ENCODE measurements at regions not wholly inside any gene's neighbourhood (a gene's known extent, or its start where the extent isn't known, plus 50 kb on each side); places are given as distances from the start of the nearest gene placed in this dataset.
"Not testable (repeated sequence)": the region's sequence is repeated elsewhere in the genome, so short reads cannot be mapped to it uniquely, and the experiment has no call there.

DNA sequence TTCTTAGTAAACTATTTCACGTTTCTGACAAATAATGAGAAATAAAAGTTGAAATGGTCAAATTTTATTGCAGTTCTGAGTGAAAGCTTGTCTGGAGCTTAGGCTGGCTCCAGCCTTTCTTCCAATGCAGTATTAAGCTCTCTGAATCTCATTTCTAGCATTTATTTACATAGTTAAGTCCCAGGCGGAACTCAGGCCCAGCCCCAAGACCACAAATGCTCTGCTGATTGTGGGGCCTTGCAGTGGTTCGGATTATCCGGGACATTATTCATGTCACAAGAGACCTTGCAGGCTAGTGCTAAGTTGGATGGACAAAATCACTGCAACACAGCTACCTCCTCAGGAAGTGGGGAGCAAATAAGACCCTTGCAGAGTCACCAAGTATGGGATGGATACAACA is 2009.3 kb upstream of the CELF4 start:
- DNase-seq: no peak
- in situ Hi-C loops (cut with MboI; ENCODE audit: low pct_unique_long_range_greater_than_20kb, low sequenced_read_pairs): loop anchor here (25.0 kb wide), 1 partner anchor 112 kb away; no protein-coding TSS in a partner anchor

DNA sequence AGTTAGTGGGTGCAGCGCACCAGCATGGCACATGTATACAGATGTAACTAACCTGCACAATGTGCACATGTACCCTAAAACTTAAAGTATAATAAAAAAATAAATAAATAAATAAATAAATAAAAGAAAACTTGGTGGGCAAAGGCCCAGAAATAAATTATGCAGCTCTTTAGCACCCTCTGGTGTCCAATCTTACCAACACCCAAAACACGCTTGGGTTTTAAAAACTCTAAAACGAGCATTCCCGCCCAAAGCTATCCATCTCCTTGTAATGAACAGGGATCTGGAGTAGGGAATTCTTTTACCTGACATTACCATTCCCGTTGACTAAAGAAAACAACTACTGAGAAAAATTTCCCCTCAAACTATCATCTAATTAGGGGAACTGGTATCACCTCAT is 2005.9 kb upstream of the CELF4 start:
- in situ Hi-C loops (cut with MboI; ENCODE audit: low pct_unique_long_range_greater_than_20kb, low sequenced_read_pairs): no loop called here
- peak; percentile 17 for DNase-seq

DNA sequence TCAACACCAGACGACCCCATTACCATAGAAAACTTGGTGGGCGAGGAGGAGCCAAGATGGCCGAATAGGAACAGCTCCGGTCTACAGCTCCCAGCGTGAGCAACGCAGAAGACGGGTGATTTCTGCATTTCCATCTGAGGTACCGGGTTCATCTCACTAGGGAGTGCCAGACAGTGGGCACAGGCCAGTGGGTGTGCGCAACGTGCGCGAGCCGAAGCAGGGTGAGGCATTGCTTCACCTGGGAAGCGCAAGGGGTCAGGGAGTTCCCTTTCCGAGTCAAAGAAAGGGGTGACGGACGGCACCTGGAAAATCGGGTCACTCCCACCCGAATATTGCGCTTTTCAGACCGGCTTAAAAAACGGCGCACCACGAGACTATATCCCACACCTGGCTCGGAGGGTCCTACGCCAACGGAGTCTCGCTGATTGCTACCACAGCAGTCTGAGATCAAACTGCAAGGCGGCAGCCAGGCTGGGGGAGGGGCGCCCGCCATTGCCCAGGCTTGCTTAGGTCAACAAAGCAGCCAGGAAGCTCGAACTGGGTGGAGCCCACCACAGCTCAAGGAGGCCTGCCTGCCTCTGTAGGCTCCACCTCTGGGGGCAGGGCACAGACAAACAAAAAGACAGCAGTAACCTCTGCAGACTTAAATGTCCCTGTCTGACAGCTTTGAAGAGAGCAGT is 2000.1 kb upstream of the CELF4 start:
- in situ Hi-C loops (cut with MboI; ENCODE audit: low pct_unique_long_range_greater_than_20kb, low sequenced_read_pairs); DNase-seq: not testable (repeated sequence)

DNA sequence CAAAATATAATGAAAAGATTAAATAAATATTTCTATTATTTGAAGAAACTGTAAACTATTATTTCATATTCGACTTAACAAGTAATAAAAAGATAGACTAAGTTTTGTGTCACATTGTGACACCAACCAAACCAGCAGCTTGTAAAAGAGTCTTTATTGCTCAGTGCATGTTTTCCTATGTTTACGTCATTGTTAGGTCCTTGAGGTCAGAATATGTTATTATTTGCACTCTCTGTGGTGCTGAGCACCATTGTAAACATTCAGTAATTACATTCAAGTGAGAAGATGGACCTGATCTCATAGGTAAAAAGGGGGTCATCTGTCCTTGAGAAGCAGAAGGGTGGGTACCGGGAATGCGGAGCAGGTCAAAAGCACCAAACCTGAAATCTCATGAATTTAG is 1999.1 kb upstream of the CELF4 start:
- DNase-seq: no peak
- in situ Hi-C loops (cut with MboI; ENCODE audit: low pct_unique_long_range_greater_than_20kb, low sequenced_read_pairs): no loop called here

DNA sequence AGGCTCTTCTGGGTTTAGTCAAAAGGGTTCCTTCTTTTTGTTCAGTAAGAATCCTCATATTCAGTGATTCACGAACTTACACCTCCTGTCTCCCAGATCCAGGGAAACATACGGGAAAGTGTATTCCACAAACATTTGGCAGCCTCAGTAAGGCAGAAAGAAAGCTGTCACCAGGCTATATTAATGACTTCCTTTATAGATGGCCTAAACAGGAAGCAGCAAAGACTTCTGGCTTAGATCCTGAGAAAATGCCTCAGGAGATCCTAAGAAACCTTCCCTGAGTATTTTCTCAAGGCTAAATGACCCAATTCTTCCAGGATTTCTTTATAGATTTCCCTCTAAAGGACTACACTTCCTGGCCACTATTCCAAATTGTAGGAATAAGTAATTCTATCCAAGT is 1995.5 kb upstream of the CELF4 start:
- DNase-seq: no peak
- in situ Hi-C loops (cut with MboI; ENCODE audit: low pct_unique_long_range_greater_than_20kb, low sequenced_read_pairs): no loop called here

DNA sequence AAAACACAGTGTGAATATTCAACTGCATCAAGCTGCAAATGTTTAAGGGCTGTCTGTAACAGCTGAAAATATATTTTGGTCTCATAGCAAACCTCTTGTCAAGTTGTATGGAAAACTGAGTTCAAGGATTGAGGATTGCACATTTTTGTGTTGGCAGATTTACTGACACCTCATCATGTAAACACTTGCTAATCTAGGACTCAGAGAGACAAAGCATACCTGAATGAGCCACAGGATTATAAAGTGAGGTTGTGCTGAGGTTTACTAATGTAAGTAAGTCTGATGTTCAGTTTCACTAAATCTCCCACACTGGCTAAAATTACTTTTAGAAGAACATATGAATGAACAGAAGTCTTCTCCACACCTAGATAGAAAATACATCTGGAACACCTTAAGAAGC is 1993.1 kb upstream of the CELF4 start:
- no peak for DNase-seq

DNA sequence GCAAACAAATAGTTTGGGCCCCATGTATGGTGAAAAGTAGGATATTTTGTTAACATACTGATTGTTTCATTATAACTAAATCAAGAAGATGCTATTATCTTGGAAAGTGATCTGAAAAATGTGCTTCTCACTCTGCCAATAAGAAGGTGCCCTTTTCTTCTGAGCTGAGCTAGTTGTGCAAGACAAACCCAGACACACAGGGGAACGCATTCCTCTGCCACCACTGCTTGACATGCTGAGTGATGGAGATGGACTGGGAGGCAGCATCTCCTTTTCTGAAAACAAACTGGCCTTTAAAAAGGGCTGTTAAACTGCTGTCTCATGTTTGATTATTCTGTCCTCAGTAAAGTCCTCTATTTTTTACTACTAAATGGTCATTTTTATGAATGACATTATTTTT is 1989.9 kb upstream of the CELF4 start:
- no peak for DNase-seq
- in situ Hi-C loops (cut with MboI; ENCODE audit: low pct_unique_long_range_greater_than_20kb, low sequenced_read_pairs): no loop called here

More for the DNA sequence above, 1993.1 kb upstream of the CELF4 start:
- in situ Hi-C loops (cut with MboI; ENCODE audit: low pct_unique_long_range_greater_than_20kb, low sequenced_read_pairs): no loop called here

DNA sequence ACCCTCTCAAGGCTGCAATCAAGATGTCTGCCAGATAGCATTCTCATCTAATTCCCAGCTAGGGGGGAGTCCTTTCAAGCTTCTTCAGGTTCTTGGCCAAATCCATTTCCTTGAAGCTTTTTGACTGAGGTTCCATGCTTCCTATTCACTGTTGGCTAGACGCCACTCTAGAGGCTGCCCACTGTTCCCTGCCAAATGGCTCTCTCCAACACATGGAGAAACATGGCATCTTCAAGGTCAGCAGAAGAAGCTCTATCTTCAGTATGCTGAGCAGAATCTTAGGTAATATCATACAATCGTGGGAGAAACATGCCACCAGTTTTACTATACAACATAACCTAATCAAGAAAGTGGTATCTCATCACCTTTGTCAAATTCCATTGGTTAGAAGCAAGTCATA is 1985.1 kb upstream of the CELF4 start:
- DNase-seq: no peak
- in situ Hi-C loops (cut with MboI; ENCODE audit: low pct_unique_long_range_greater_than_20kb, low sequenced_read_pairs): no loop called here

DNA sequence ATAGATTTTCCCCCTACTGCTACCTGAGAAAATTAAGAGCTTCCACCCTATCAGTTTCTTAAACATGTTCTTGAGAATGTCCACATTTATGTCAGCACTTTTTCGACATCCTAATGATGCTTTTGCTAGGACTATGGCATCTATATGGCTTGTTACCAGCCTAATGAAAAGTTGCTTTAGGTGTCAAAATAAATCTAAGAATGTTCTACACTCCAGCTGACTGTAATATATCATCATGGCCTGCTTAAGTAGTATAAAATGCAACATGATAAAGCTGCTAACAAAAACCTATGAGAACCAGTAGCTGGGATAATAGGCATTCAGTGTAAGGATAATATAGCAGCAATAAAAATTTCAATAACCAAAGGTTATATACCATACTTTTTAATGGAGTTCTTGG is 1983.5 kb upstream of the CELF4 start:
- no peak for DNase-seq
- in situ Hi-C loops (cut with MboI; ENCODE audit: low pct_unique_long_range_greater_than_20kb, low sequenced_read_pairs): no loop called here

DNA sequence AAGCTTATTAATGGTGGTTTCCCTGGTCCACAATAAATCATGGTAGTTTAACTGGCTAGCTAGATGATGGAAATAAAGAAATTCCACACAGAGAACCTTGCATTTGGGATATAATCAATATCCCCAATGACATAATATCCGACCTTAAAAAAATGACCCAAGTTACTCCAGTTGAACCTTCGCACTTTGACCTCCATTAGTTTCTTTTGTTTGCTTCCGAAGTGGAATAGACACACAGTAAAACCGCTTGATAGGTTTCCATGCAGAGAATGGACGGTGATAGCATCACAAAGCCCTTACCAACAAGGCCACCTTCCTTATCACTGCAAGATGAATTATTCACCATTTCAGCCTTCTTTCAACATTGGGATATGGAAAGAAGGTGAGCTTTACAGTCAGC is 1966.1 kb upstream of the CELF4 start:
- no peak for DNase-seq
- in situ Hi-C loops (cut with MboI; ENCODE audit: low pct_unique_long_range_greater_than_20kb, low sequenced_read_pairs): no loop called here

DNA sequence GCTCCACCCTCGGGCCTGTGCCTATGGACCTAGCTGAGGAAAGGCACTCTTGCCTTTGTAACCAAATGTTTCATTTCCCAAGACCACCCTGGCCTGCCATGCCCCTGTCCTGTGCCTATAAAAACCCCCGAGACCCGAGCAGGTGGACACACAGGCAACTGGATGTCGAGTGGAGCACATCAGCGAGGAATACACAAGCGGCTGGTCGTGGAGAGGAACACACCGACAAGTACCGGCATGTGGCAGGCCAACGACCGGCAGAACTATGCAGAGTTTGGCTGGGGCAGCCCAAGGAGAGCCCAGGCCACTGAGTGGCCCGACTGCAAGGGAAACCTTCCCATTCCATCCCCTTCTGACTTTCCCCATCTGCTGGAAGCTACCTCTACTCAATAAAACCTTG is 1963.8 kb upstream of the CELF4 start:
- in situ Hi-C loops (cut with MboI; ENCODE audit: low pct_unique_long_range_greater_than_20kb, low sequenced_read_pairs): no loop called here
- DNase-seq: no peak

DNA sequence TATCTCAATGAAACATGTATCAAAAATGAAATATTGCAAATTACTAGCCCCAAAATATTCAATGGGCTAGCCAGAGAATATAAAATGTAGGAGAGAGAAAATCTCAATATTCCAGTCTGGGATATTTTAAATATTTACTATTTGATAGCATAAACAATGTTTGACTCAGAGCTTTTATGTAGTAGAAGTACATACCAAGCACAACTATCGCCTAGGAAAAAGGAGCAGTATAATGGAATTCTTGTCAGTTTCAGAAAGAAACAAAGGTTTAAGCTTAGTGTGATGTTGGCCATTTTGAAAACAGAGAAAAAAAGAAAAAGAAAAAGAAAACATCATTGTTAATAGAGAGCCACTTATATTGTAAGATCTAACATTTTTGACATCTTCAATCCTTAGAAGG is 1961.9 kb upstream of the CELF4 start:
- DNase-seq: no peak
- in situ Hi-C loops (cut with MboI; ENCODE audit: low pct_unique_long_range_greater_than_20kb, low sequenced_read_pairs): no loop called here

DNA sequence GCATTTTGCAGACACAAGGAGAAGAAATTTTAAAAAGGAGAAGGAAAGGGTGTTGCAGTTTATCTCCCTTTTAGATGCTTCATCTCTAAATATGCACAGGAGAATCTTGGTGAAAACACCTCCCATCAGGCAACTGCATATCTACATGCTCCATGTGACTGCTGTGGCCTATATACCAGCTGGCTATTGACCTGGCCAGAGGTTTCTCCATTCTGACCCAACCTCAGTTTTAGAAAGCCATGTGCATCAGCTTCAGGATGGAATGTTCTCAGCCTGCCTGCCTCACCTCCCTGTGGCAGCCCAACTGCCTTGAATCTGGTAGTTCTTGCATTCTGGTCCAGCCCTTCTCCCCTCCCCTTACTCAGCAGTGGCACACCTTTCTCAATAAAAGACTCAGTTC is 1958.8 kb upstream of the CELF4 start:
- DNase-seq: no peak
- in situ Hi-C loops (cut with MboI; ENCODE audit: low pct_unique_long_range_greater_than_20kb, low sequenced_read_pairs): no loop called here

DNA sequence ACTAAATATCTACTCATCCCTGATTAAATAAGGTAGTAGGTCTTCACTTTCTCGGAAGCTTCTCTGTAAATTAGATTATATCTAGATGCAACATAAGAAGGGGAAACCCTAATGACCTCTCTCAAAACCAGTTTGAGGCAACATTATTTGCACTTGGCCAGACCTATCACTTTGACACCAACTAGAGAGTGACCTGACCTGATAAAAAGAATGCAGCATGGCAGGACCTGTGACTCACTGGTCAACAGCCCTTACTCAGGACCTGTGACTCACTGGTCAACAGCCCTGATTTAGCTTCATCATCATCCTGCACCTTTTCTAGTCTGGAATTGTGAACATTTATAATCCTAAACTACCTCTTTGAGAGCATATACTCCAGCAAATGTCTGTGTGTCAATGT is 1957.7 kb upstream of the CELF4 start:
- no peak for DNase-seq
- in situ Hi-C loops (cut with MboI; ENCODE audit: low pct_unique_long_range_greater_than_20kb, low sequenced_read_pairs): no loop called here

DNA sequence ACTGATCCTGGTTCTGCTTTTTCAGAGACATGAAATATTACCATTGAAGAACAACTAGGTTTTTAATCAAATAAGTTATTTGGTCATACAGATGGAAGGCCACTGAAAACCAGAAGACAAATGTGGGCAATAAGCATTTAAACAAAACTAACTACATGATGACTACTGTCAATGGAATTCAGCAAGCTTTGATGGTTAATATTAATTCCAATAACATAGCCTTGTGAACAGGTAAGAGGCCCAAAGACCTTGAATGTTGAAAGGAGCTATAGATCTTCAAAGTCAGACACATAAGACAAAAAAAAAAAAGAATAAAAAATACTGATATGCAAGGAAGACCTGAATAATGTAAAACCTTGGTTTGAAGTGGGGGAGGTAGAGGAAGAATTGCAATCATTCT is 1955.6 kb upstream of the CELF4 start:
- in situ Hi-C loops (cut with MboI; ENCODE audit: low pct_unique_long_range_greater_than_20kb, low sequenced_read_pairs): no loop called here
- DNase-seq: no peak

DNA sequence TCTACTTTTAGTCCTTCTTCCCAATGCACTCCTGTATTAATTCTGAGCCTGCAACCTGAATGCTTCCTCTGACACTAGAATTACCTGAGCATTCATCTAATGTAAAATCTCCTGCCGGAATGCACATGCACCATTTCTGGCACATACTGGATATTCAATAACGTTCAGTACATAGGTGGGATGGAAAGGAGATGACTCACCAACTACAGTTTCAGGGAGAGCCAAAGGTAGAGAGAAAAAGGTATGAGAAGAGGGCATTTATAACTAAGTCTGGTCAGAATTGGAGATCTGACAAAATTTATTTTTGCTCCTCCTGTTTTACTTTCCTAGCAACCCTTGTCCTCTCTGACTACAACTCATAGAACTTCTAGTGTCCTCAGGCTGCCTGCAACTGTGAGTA is 1954.1 kb upstream of the CELF4 start:
- in situ Hi-C loops (cut with MboI; ENCODE audit: low pct_unique_long_range_greater_than_20kb, low sequenced_read_pairs): no loop called here
- no peak for DNase-seq

DNA sequence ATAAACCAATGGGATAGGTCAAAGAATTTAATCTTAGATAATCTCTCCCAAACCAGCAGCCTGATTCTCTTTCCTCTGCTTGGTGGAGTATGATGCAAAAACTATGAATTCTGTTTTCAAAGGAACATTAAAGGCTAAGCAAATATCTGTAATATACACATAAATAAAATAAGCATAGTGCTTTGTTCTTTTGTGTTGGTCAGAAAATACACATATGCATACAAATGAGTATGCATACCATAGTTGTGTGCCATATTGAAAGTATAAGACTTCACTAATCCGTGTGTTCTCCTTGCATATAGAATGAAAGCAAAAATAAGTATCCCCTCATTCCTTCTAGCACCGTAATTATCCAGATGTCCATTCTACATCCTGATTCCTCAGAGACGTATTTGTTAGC is 1949.7 kb upstream of the CELF4 start:
- DNase-seq: no peak
- in situ Hi-C loops (cut with MboI; ENCODE audit: low pct_unique_long_range_greater_than_20kb, low sequenced_read_pairs): no loop called here

DNA sequence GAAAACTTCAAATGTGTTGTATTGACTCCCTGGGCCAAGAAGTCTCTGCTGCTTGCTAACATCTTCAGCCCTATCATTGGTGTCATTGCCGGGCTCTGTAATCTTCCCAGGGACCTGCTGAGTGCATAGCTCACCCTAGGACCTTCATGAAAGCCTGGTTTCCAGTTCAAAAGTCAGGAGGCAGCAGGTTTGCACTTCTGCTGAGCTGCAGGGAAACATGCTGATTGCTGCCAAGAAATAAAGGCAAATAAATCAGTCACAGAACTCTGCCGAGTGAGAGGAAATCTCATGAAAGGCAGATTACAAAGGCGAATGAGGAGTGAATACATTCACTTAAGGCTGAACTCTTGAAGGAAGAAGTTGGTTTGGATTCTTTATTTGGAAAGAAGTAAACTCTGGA is 1947.6 kb upstream of the CELF4 start:
- in situ Hi-C loops (cut with MboI; ENCODE audit: low pct_unique_long_range_greater_than_20kb, low sequenced_read_pairs): no loop called here
- DNase-seq: no peak

DNA sequence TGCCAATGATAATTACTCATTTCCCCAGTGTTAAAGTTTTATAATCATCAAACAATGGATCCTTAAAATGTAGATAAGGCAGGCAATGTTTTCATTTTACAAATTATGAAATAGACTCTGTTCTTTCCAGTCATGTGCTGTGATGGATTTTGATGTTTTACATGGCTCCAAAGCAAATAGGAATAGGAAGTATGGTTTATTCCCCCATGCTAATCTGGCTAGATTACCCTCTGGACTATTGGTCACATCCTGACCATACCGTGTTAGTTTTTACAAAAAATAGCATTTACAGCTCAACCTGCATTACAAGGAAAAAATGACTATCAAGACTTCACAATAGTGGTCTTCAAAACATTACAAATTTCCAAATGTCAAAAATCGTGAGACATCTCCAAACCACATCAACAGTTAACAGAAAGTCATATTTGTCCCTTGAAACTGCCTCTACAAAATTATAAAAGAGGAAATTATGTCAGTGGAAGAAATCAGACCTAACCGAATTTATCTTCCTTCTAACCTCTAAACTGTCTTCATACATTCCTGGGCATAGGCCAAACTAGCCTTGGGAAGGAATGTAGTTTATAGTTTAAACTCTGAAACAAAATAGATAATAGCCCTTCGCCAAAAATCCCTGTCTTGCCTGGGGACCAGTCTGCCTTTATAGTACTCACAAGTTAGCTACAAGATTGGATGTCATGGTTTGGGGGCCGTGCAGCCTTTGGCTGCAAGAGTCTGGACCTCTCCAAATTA is 1941.2 kb upstream of the CELF4 start:
- no peak for DNase-seq
- in situ Hi-C loops (cut with MboI; ENCODE audit: low pct_unique_long_range_greater_than_20kb, low sequenced_read_pairs): no loop called here

DNA sequence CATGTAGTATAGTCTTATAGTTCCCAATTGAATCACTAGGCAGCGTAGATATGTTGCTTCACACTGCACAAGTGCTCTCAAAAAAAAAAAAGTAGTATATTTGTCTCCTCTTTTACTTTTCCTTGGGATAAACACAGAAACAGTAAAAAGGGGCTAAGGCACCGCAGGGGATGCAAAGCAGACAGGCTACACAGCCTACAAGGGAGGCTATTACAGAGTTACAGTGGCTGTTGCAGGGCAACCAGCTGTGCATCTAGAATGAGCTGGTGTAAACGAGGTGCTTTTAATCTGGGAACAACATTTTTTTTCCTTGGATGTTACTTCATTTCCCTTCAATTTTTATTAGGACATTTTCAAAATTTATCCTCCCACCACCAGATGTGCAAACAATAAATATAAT is 1934.7 kb upstream of the CELF4 start:
- no peak for DNase-seq
- in situ Hi-C loops (cut with MboI; ENCODE audit: low pct_unique_long_range_greater_than_20kb, low sequenced_read_pairs): no loop called here

DNA sequence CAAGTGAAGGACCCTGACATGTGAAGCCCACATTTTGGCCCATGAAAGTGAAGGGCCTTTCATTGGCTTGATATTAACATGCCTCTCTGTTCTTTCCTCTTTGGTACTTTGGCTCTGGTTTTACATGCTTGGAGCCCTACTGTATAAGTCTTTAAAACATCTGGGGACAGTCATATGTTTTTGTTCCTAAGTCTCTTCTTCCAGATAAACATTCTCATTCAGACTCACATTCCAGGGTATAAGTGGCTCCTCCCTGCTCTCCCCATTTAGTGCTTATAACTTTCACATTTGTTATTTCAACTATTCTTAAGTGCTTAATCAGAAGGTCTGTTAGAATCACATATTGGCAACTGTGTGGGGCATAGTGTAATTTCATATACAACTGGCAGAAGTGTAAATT is 1932.2 kb upstream of the CELF4 start:
- in situ Hi-C loops (cut with MboI; ENCODE audit: low pct_unique_long_range_greater_than_20kb, low sequenced_read_pairs): no loop called here
- DNase-seq: no peak
